GM06990 (cell line): ENCODE measurements at regions not wholly inside any gene's neighbourhood (a gene's known extent, or its start where the extent isn't known, plus 50 kb on each side); places are given as distances from the start of the nearest gene placed in this dataset.
"Not testable (repeated sequence)": the region's sequence is repeated elsewhere in the genome, so short reads cannot be mapped to it uniquely, and the experiment has no call there.

Source experiments
- DNase-seq: peaks from one replicate; pipeline ENCODE4 v3.0.0-alpha.2; 2011; ENCODE audit not compliant: insufficient read length; ENCODE audit errors: extremely low read depth
- H3K27me3 ChIP-seq: replicated peaks from 2 replicates; pipeline ENCODE4 v1.6.0; 2011; ENCODE audit warnings: low read length; ENCODE audit not compliant: control insufficient read depth, insufficient read depth
- H3K36me3 ChIP-seq: 2 replicates; pipeline ENCODE4 v1.5.1; 2011; ENCODE audit warnings: low read length; ENCODE audit not compliant: control insufficient read depth, insufficient read depth
- H3K4me3 ChIP-seq: replicated peaks from 2 replicates; pipeline ENCODE4 v1.5.1; 2011; ENCODE audit warnings: low read depth, mild to moderate bottlenecking, control low read depth, low read length
- TF ChIP-seq, protein P1 (sequence below): IDR thresholded peaks from 2 replicates; pipeline ENCODE4 v1.5.1; 2011; ENCODE audit warnings: low read length, control low read depth, mild to moderate bottlenecking, inconsistent platforms; ENCODE audit not compliant: insufficient read depth, poor library complexity, severe bottlenecking

DNA sequence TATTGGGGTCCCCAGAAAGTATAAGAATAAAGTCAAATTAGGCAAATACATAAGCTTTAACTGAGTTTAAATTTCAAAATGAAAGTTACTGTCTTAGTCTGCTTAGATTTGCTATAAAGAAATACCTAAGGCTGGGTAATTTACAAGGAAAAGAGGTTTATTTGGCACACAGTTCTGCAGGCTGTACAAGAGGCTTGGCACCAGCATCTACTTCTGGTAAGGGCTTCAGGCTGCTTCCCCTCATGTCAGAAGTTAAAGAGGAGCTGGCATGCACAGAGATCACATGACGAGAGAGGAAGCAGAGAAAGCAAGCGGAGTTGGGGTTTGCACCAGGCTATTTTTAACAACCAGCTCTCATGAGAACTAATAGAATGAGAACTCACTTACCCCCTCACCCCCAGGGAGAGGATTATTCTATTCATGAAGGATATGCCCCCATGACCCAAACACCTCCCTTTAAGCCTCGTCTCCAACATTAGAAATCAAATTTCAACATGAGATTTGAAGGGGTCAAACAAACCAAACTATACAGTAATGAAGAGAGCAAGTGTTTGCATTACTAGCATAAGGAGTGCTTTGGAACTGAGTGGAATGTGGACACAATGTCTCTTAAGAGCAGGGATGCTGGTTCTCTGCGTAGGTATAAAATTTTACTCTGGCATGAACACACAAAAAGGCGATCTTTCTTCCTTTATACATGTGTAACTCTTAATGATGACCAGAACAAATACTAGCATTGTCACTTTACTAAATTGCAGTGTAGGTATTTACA is 292.8 kb upstream of the PMFBP1 start:
- TF ChIP-seq, protein P1, sequence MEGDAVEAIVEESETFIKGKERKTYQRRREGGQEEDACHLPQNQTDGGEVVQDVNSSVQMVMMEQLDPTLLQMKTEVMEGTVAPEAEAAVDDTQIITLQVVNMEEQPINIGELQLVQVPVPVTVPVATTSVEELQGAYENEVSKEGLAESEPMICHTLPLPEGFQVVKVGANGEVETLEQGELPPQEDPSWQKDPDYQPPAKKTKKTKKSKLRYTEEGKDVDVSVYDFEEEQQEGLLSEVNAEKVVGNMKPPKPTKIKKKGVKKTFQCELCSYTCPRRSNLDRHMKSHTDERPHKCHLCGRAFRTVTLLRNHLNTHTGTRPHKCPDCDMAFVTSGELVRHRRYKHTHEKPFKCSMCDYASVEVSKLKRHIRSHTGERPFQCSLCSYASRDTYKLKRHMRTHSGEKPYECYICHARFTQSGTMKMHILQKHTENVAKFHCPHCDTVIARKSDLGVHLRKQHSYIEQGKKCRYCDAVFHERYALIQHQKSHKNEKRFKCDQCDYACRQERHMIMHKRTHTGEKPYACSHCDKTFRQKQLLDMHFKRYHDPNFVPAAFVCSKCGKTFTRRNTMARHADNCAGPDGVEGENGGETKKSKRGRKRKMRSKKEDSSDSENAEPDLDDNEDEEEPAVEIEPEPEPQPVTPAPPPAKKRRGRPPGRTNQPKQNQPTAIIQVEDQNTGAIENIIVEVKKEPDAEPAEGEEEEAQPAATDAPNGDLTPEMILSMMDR: no peak

GRCh38 chr16:72464052-72464451 is 292.1 kb upstream of the PMFBP1 start:
- TF ChIP-seq, protein P1: no peak

More for the DNA sequence above, 292.8 kb upstream of the PMFBP1 start:
- no peak for DNase-seq
- Histone ChIP-seq H3K27me3 (no peaks in the 10 kb centered on the region), H3K36me3 (no peaks in the 10 kb centered on the region), H3K4me3 (no peak overlapping the region)

DNA sequence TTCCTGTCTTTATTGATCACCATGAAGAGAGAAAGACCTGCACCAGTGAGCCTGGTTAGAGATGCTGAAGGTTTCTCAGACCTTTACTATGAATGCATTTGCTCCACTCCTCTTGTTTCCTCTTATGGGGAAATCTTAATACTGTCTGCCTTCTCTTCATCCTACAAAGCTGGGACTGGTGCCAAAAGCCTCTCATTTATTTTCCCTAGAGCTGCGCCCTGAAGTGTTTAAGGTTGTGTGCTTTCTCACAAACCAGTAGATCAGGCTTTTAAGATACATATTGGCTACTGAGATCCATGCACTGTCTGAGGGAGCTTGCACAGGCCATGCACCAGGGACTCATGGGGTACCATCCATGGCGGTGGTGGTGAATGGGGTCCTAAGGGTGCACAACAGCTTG is 286.1 kb upstream of the PMFBP1 start:
- Histone ChIP-seq H3K27me3 (no peaks in the 10 kb centered on the region), H3K4me3 (no peak overlapping the region), H3K36me3 (no peaks in the 10 kb centered on the region)
- DNase-seq: no peak
- TF ChIP-seq, protein P1: no peak

More at GRCh38 chr16:72464052-72464451, 292.1 kb upstream of the PMFBP1 start:
- H3K36me3 ChIP-seq: no peaks in the 10 kb centered on the region
- no peak for DNase-seq
- no peaks in the 10 kb centered on the region for H3K27me3 ChIP-seq
- H3K4me3 ChIP-seq: no peak overlapping the region

DNA sequence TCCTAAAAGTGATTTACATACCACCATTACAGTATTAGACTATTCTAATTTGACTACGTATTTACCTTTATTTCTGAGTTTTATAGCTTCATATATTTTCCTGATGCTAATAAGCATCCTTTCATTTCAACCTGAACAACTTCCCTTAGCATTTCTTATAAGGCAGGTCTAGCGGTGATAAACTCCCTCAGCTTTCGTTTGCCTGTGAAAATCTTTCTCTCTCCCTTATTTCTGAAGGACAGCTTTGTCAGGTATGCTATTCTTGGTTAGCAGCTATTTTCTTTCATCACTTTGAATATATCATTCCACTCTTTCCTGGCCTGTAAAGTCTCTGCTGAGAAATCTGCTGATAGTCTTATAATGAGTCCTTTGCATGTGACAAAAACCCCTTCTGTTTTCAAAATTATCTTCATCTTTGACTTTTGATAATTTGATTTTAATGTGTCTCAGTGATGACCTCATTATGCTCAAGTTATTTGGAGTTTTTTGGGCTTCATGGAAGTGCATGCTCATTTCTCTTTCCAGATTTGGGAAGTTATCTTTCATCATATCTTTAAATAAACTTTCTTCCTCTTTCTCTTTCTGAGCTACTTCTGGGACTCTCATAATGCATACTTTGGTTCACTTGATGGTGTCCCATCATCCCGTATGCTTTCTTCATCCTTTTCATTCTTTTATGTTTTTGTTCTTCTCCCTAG is 285.4 kb upstream of the PMFBP1 start:
- no peak for DNase-seq
- H3K27me3 ChIP-seq: no peaks in the 10 kb centered on the region
- TF ChIP-seq, protein P1: no peak
- H3K36me3 ChIP-seq: no peaks in the 10 kb centered on the region
- H3K4me3 ChIP-seq: no peak overlapping the region

GRCh38 chr16:72455743-72456659 is 284.0 kb upstream of the PMFBP1 start:
- Histone ChIP-seq H3K4me3 (no peak overlapping the region), H3K27me3 (no peaks in the 10 kb centered on the region), H3K36me3 (no peaks in the 10 kb centered on the region)
- TF ChIP-seq, protein P1: no peak
- DNase-seq: no peak

DNA sequence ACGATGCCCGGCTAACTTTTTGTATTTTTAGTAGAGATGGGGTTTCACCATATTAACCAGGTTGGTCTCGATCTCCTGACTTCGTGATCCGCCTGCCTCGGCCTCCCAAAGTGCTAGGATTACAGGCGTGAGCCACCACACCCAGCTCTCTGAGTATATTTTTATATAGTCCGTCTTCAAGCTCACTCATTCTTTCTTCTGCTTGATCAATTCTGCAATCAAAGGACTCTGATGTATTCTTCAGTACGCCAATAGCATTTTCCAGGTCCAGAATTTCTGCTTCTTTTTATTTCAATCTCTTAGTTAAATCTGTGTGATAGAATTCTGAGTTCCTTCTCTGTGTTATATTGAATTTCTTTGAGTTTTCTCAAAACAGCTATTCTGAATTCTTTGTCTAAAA is 281.9 kb upstream of the PMFBP1 start:
- H3K27me3 ChIP-seq, DNase-seq, H3K4me3 ChIP-seq, H3K36me3 ChIP-seq: not testable (repeated sequence)
